Bronchial epithelial cell (primary cell): ENCODE measurements at regions not wholly inside any gene's neighbourhood (a gene's known extent, or its start where the extent isn't known, plus 50 kb on each side); places are given as distances from the start of the nearest gene placed in this dataset.

Experiments
- DNase-seq: peaks from one replicate; pipeline ENCODE4 v3.0.0-alpha.2; 2010; ENCODE audit warnings: low read depth
- FAIRE-seq: peaks from 2 replicates; lab custom pipeline; 2011; peaks lifted over from hg19 to GRCh38; lab: Jason Lieb, UNC
- H3K27me3 ChIP-seq: 2 replicates; pipeline ENCODE4 v1.5.1; 2011; ENCODE audit warnings: low read length; ENCODE audit not compliant: control insufficient read depth, insufficient read depth
- H3K36me3 ChIP-seq: 2 replicates; pipeline ENCODE4 v1.5.1; 2011; ENCODE audit warnings: low read length; ENCODE audit not compliant: control insufficient read depth, insufficient read depth
- H3K4me3 ChIP-seq: 2 replicates; pipeline ENCODE4 v1.5.1; 2011; ENCODE audit warnings: mild to moderate bottlenecking, low read depth, low read length, control low read depth
- TF ChIP-seq, protein P1 (sequence below): IDR thresholded peaks from 2 replicates; pipeline ENCODE4 v1.5.1; 2011; ENCODE audit warnings: mild to moderate bottlenecking, moderate library complexity, low read length, control low read depth, inconsistent platforms; ENCODE audit not compliant: insufficient read depth, severe bottlenecking

GRCh38 chr4:71691416-71692073 is 92.3 kb downstream of the GC start:
- no peak for DNase-seq
- no peak overlapping the region for H3K4me3 ChIP-seq
- H3K36me3 ChIP-seq = no peaks in the 10 kb centered on the region
- no peaks in the 10 kb centered on the region for H3K27me3 ChIP-seq
- FAIRE-seq = no peak
- TF ChIP-seq, protein P1, sequence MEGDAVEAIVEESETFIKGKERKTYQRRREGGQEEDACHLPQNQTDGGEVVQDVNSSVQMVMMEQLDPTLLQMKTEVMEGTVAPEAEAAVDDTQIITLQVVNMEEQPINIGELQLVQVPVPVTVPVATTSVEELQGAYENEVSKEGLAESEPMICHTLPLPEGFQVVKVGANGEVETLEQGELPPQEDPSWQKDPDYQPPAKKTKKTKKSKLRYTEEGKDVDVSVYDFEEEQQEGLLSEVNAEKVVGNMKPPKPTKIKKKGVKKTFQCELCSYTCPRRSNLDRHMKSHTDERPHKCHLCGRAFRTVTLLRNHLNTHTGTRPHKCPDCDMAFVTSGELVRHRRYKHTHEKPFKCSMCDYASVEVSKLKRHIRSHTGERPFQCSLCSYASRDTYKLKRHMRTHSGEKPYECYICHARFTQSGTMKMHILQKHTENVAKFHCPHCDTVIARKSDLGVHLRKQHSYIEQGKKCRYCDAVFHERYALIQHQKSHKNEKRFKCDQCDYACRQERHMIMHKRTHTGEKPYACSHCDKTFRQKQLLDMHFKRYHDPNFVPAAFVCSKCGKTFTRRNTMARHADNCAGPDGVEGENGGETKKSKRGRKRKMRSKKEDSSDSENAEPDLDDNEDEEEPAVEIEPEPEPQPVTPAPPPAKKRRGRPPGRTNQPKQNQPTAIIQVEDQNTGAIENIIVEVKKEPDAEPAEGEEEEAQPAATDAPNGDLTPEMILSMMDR = no peak

GRCh38 chr4:71689822-71690221 is 94.1 kb downstream of the GC start:
- TF ChIP-seq, protein P1 = no peak
- no peak for FAIRE-seq
- no peaks in the 10 kb centered on the region for H3K36me3 ChIP-seq
- H3K27me3 ChIP-seq = no peaks in the 10 kb centered on the region
- DNase-seq = no peak
- no peak overlapping the region for H3K4me3 ChIP-seq

DNA sequence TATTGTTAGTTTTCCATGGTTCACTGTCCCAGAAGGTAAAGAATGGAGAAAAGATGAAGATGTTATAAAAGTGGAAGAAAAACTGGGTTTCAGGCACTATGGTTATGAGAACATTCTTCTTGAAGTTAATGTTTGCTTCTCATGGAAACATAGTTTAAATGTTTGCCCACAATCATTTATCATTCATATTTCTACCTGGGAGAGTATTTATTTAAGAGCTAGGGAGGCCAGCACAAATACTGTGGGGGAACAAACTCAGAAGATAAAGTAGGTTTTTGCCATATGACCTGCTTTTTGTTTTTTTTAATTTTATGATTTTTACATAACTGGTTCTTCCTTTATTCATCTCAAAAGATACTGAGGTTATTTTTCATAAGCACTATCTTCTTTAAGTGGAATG is 96.8 kb downstream of the GC start:
- FAIRE-seq = no peak
- DNase-seq = no peak
- TF ChIP-seq, protein P1 = no peak
- Histone ChIP-seq H3K27me3 (no peaks in the 10 kb centered on the region), H3K4me3 (no peak overlapping the region), H3K36me3 (no peaks in the 10 kb centered on the region)

DNA sequence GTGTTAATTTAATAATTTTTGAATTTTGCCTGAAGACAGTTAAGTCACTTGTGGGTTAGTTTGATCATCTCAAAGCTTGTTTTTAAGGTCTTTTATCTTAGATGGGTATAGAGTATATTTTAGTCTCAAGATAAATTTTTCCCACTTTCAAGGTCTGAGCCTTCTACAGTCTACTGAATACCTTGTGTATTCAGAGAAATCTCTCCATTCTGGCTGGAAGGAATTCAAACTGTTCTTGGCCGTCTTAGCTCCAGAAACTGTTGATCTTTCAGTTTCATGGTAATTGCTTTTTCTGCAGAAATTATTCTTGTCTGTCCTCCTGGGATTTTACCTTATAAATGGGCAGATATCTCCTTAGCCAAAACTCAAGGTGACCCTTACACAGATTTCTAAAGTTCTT is 97.9 kb downstream of the GC start:
- Histone ChIP-seq H3K4me3 (no peak overlapping the region), H3K36me3 (no peaks in the 10 kb centered on the region), H3K27me3 (no peaks in the 10 kb centered on the region)
- FAIRE-seq = no peak
- DNase-seq = no peak
- TF ChIP-seq, protein P1 = no peak

DNA sequence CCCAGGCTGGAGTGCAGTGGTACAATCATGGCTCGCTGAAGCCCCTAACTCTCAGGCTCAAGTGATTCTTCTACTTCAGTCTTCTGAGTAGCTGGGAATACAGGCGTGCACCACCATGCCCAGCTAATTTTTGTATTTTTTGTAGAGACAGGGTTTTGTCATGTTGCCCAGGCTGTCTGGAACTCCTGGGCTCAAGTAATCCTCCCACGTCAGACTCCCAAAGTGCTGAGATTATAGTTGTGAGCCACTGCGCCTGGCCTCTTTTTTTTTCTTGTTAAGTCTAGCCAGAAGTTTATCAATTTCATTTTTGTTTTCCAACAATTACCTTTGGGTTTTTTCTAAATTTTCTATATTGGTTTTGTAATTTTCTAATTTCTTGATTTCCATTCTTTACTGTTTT is 100.6 kb downstream of the GC start:
- TF ChIP-seq, protein P1 = no peak
- Histone ChIP-seq H3K4me3 (no peak overlapping the region), H3K36me3 (no peaks in the 10 kb centered on the region), H3K27me3 (no peaks in the 10 kb centered on the region)
- FAIRE-seq (no peak), DNase-seq (no peak)

- H3K4me3 ChIP-seq = no peak overlapping the region
- TF ChIP-seq, protein P1 = no peak
- H3K27me3 ChIP-seq = no peaks in the 10 kb centered on the region
- H3K36me3 ChIP-seq = no peaks in the 10 kb centered on the region
- FAIRE-seq (no peak), DNase-seq (no peak)
These were observed 103.2 kb downstream of the GC start for GRCh38 chr4:71680706-71681105.
